GM21515 (cell line): ENCODE measurements at regions not wholly inside any gene's neighbourhood (a gene's known extent, or its start where the extent isn't known, plus 50 kb on each side); places are given as distances from the start of the nearest gene placed in this dataset.

Experiments
- ATAC-seq: cut with Tn5 transposase; IDR thresholded peaks from one replicate; pipeline ENCODE4 v1.9.1; 2021; ENCODE audit not compliant: unreplicated experiment

DNA sequence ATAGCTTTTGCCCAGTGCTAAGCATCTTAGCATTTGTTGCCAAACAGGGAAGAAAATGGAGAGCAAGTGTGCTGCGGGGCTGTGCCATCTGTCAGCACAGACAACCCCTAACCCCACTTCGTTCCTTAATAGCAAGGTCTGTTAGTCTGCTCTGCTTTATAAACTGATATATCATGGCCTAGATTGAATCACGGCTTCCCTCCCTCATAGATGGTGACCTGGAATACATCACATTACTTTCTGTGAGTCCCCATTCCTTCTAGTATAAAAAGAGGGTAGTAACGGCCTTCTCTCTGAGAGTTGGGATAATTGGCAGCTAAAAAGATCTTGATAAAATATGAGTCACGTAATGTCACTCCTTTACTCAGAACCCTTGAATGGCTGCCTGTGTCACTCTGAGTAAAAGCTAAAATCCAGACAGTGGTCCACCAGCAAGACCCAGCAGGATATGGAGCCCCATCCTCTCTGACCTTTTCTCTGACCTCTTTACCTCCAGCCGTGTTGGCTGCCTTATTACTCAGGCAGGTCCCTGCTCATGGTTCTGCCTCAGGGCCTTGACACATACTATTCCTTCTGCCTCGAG lies 151.7 kb downstream of the DLEU7 start:
- ATAC-seq: no peak

DNA sequence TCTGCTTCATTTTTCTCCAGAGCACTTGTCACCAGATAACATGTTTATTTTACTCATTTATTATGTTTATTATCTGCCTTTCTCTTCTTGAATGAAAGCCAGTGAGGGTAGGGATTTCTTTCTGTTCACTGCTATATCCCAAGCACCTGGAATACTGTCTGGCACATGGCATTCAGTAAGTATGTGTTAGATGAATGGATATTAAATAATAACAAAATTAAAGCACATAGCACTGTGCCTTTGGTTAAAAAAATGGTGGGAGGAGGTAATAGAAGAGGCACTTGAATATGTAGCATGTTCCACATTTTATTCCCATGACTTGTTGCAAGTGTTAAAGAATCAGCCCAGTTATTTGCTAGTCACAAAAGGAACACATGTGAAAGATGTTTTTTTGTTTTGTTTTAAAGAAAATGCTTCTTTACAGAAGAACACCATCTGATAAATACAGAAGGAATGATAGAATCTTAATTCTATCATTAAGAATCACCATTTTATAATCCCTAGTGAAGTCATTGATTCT lies 151.0 kb downstream of the DLEU7 start:
- no peak for ATAC-seq

DNA sequence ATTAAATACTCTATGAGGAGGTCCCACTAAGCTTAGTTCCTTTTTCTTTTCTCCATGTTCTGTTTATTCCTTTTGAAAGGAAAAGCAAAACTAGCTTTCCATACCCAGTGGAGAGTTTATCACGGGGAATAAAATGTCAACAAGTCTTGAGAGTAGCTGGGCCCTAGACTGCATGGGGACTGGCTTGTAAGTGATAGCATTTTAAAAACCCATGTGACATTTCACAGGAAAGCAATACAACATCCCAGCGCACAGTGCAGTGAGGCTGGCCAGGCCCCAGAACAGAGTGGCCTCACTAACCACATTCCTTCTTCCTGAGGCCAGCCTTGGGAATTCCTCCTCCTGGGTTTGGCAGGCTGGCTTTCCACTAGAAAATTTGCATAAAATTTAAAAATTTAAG lies 149.8 kb downstream of the DLEU7 start:
- no peak for ATAC-seq

DNA sequence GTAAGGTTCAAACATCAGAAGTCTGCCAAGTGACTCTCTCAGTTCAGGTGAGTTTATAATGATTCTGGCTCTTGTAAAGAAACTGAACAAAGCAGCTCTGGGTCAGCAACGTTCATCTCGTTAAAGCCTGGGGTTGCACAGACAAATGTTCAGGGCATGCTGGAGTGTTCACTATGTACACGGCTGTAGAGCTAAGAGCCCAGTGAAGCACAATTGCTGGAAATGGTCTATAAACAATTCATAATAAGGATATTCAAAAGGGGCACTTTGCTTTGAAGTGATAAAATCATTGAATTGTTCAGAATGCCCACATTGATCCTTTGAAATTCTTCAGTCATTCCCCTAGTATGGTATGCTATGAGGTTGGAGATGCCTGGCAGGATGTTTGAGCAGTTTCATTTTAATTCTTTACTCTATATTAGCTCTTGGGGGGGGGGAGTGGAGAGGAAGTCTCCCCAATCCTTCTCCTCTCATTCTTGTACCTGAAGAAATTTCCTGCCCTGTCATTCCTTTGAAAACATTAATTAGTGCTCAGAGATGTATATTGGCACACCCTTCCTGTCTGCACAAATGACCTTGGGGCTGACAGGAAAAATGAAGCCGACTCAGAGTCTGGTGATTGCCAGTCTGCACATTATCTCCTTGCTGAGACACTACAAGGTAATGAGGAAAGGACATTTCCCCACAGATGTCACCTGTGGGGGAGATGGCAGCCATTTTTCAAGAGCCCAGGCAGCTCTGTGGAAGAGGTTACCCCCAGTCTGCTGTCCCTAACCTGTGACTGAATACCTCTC lies 145.5 kb downstream of the DLEU7 start:
- no peak for ATAC-seq

DNA sequence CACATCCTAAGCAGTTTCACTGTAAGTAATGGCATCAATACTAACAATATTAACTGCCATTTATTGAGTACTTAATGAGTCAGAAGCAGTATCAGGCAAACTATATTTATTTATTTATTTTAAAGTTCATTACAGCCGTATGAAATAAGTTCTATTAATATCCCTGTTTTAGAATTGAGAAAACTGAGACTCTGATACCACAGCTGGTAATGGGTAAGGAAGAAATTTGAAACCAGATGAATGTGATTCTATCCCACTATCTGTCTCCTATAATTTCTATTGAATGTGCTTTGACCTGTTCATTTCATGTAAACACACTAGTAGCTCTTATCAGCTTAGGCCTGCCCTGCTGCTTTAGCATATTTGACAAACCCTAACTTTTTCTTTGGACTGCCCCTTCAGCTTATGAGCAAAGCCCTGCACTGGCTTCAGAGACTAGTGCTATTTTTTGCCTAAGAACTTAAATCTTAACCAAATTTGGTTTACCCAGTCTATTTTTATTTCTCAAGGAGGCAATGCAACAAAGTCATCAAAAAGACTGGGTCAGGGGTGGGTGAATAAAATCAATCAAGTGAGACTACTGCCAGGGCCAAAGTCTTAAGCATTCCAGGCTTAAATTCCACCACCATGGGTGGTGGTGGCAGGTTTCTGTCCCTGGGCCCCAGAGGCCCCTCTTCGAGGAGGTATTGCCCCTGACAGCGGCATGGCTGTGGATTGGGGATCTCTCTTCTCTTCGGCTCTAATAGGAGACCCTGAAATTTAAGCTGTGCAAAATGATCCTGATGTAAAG lies 143.4 kb downstream of the DLEU7 start:
- ATAC-seq: no peak

DNA sequence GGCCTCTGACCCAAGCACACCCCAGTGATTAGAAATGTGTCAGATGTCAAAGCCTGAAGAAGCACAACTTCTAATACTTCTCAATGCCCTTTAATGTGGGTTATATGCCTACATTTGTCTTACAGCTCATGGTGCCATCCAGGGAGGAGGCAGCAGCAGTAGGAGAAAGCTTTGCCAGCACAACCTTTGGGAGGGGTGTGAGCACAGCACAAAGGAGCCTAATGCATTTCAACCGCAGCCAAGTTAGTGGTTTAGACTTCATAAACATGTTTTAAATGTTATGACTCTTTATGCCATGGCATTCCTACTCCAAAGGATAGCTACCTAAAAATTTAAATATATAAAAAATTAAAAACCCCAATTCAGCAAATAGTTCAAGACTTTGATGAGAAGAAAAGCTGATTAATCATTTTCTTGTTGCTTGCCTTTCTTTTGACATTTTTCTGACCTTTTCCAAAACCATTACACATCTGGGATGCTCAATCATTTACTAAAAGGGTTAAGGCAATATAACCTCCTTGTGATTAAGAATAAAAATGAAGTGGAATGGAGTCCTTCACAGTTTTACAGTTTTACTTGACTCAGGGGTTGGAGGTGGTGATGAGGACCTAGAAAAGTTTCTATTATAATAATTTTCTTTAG lies 142.7 kb downstream of the DLEU7 start:
- no peak for ATAC-seq

DNA sequence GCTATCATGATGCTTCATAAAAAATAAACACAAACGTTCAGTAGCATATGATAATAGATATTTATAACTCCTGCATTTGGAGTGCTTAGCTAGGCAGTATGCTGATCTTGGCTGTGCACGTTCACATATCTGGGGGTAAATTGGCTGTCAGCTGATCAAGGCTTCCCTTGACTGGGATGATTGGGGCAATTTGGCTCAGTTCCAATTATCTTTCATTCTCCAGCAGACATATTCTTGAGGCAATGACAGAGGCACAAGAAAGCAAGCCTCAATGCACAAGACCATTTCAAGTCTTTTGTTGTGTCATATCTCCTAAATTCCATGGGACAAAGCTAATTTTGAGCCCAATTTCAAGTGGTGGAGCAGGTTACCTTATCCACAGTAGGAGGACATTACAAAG lies 142.0 kb downstream of the DLEU7 start:
- no peak for ATAC-seq

DNA sequence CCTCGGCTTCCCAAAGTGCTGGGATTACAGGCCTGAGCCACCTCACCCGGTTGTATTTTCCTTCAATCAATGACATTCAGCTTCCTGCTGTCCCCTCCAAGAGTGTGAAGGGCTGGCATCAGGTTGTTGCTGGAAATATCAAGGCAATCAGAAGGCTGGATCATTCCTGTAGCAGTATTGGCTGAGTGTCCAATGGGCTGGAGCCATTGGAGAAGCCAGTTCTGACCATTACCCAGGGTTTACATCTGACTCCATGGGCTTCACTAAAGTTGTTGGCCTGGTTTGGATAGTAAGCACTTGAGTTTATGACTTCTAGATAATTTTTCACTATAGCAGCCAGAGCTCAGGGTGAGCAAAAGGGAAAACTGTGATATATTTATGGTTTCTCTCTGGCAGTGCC lies 137.0 kb downstream of the DLEU7 start:
- ATAC-seq: no peak

DNA sequence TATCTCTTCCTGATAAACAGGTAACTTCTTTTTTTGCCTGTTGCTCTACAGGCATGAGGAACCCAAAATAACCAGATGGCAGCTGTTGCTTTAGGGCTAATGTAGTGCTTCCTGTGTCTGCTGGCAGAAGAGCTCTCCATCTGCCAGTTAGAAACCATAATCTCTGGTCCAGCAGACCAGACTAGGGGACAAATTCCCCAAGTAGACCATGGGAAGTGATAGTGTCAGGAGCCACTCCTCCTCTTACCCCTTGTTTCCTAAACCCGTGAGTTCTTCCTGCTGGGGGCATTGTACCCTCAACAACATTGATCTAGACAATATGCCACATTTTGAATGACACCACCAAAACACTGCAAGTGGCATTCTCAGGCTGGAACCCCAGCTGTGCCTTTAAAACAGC lies 135.9 kb downstream of the DLEU7 start:
- no peak for ATAC-seq

DNA sequence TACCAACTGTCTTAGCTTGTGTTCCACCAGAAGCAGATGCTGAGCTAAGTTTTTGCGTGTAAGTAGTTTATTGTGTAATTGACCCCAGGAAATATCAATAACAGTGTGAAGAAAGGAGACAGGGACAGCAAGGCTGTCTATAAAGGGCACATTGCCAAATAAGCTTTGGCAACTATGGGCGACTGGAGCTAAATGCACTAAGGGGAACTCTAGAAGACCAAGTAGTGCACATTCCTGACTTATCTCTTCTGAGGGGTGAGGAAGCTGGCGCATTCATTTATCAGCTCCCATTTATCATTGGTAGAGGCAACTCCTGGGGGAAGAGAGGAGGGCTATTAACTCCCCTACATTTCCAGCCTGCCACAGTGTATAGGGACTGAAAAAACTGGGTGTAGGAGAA lies 135.0 kb downstream of the DLEU7 start:
- no peak for ATAC-seq

DNA sequence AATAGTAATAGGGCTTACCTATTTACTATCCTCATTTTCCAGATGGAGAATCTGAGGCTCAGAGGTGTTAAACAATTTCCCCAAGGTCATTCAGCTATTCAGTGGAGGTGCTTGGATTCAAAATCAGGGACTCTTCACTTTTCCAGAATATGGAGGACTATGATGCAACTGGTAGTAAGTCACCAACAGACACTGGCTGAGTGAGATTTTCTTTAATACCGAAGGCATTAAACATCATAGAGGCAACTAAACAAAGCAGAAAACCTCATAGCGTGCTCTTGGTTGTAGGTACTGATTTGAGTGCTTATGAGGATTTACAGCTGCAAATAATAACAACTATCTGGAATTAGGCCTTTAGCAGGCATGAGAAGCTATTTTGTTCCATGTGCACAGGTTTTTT lies 134.4 kb downstream of the DLEU7 start:
- no peak for ATAC-seq

DNA sequence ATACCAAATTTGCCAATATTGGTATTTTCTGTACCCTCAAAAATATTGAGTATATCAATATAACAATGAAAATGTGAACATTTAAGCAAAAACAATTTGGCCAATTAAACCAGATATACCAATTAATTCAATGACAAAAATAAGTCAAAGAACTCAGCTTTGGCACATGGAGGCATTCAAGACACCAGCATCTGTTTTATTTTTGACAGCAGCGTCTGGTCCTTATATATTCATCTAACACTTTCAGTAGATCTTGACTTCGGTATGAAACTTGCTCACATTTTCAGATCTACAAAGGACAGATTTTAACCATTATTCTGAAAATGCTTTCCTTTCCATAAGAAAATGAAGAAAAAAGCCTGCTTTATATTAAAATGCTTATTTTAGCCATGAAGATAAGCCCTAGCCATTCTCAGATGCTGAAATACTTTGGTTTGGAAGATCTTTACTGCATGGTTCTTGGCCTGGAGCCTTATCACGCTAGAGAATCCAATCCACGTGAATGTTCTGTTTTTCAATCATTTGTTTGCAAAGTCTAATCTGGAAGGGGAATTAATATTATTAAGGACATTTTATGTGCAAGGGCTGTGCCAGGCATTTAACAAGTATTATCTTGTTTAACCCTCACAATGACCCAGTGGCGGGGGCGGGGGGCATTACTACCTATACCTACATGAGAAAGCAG lies 132.2 kb downstream of the DLEU7 start:
- ATAC-seq: no peak

DNA sequence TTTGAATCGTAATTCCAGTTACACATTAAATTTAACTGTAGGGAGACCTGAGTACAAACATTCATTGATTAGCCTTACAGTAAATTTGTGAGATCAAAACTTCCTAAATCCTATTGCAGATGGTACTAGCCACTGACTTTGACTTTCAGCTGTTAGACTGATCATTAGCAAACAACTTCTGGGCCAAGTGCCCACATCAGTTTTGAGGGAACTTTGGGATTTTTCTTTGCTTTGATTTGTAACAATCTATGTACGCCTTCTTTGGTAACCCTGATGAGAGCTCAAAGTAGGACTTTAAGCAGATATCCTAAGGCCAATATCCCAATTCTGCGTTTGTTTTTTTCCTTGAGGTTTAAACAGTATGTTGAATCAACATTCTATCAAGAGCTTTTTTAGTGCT lies 131.5 kb downstream of the DLEU7 start:
- no peak for ATAC-seq

DNA sequence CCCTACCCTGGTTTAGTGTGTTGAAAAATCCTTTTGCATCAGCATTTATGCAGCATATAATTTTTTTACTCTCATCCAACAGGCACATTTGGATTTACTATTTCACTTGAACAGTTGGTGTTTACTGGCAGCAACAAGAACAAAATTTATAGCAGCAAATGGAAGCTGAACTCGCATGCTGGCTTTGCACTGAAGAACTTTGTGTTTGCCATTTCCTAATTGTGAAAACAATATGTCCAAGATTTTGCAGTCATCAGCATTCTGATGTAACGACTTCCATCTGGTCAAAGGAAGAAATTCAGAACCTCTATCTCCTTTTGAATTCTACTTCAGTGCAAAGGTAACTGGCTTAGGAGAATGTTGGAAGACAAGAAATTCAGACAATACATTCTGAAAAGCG lies 131.0 kb downstream of the DLEU7 start:
- no peak for ATAC-seq

DNA sequence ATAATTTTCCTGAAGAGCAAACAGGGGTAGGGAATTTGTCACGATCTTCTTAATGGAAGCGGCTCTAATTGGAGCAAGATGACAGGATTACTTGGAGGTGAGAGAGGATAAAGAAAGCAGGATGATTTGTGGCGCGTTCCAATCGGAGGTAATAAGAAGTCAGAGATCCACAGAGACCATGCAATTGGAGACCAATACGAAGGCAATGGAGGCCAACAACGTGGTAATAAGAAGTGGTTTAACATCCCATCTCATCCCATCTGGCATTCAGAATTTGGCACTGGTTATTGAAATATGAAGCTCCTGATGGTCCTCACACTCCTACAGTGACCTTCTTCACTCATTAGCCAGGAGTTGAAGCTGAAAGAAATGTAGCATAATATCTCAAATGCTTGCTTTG lies 130.6 kb downstream of the DLEU7 start:
- ATAC-seq: no peak

DNA sequence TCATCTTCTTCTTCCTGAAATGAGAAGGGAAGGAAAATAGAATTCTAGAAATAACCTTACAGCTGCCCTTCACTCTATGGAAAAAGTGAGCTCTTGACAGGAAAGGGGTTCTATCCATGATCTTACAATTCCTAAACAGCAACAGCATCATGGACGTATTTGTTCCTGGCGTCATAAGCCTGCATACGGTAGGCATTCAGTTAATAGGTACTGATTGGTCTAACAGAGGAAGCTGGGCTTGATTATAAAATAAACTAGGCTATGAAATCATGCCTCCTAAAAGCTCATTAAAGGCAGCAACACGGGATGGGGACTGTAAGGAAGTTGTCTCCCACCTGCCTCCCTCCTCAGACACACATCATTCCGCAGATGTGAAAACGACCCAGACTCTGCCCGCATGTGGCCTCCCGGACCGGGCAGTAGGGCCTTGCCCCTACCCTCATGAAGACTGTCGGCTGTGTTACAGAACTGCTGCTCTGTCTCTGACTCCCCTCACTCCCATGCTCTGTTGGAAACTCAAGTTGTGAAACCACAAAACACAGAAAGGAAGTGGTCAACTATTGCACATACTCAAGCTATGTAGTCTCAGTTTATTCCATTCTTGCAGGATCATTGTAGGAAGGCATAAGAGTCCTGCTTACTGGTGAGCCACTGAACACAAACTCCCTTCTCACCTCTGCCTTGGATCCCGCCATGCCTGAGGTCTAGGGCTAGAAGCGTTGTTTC lies 129.8 kb downstream of the DLEU7 start:
- ATAC-seq: peak; percentile 69

DNA sequence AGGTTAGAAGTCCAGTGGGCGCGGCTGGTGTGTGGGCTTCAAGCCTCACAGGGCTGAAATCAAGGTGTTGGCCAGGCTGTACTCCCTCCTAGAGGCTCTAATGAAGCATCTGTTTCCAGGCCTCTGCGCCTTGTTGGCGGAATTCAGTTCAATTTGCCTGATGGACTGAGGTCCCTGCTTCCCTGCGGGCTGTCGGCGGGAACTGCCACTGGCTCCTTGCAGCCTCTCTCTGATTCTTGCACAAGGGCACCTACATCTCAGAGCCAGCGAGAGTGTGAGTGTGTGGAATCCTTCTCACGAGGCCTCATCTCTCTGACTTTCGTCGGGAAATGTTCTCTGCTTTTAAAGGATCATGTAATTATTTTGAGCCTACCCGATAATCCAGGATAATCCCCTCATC lies 128.6 kb downstream of the DLEU7 start:
- no peak for ATAC-seq

DNA sequence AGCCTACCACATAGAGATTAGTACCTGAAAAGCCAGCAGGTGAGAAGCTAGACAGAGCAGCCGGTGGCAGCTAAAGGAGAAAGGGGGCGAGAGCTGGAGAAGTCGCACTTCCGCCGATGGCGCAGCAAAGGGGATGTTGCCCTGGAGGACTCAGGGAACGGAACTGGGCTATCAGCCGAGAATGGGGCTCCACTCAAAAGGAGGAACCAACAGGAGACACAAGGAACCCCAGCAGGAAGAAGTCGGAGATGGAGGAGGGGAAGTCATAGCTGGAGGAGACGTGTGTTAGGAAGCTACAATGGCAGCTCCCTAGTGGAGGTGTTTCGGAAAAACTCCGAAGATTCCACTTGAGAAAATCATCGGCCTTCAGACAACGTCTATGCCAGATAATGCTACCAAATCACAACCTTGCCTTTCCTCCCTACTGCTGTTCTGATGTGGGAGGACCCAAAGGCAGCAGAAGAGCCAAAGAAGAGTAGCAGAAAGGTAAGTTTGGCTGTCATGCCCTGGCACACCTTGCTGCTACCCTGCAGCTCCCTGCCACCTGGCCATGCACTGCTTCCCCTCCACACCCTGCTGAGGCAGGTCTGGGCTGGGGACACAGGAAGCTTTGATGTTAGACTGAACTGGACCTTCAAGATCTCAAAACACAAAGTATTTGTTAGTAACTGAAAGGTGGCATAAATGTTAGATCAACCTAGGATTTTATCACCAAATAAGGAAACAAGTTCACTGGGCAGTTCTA lies 127.9 kb downstream of the DLEU7 start:
- ATAC-seq: no peak

DNA sequence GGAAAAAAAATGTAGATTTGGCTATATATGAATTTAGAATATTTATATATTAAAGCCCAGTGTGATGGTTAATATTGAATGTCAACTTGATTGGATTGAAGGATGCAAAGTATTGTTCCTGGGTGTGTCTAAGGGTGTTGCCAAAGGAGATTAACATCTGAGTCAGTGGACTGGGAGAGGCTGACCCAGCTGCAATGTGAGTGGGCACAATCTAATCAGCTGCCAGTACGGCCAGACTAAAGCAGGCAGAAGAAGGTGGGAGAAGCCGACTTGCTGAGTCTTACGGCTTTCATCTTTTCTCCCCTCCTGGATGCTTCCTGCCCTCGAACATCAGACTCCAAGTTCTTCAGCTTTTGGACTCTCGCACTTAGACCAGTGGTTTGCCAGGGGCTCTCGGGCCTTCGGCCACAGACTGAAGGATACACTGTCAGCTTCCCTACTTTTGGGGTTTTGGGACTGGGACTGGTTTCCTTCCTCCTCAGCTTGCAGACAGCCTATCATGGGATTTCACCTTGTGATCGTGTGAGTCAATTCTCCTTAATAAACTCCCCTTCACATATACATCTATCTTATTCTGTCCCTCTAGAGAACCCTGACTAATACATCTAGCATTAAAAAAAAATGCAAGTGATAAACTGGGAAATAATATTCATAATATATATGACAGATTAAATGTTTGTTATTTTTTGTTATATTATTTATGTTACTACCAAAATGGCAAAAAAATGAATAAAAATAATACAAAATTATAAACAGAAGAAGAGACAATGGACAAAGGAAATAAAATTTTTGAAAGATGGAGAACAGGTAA lies 122.4 kb downstream of the DLEU7 start:
- ATAC-seq: no peak
